Skeletal muscle cell (primary cell): ENCODE measurements at regions not wholly inside any gene's neighbourhood (a gene's known extent, or its start where the extent isn't known, plus 50 kb on each side); places are given as distances from the start of the nearest gene placed in this dataset.

Source experiments
- DNase-seq: peaks from one replicate; pipeline ENCODE4 v3.0.0-alpha.2; 2010; ENCODE audit warnings: low read depth
- H3K4me3 ChIP-seq: 2 replicates; pipeline ENCODE4 v1.5.1; 2011; ENCODE audit warnings: low read depth, mild to moderate bottlenecking, control low read depth, low read length, moderate library complexity

GRCh38 chr7:24502135-24502488 is 71.1 kb upstream of the PALS2 start:
- H3K4me3 ChIP-seq, result no peak overlapping the region
- no peak for DNase-seq

- no peak overlapping the region for H3K4me3 ChIP-seq
- peak; percentile 1 for DNase-seq
Measured at GRCh38 chr7:24503506-24503905, 69.7 kb upstream of the PALS2 start.

- H3K4me3 ChIP-seq, result no peak overlapping the region
- no peak for DNase-seq
Measured at GRCh38 chr7:24504040-24504439, 69.2 kb upstream of the PALS2 start.

- no peak for DNase-seq
- no peak overlapping the region for H3K4me3 ChIP-seq
Measured at GRCh38 chr7:24504836-24505235, 68.4 kb upstream of the PALS2 start.

- H3K4me3 ChIP-seq, result no peak overlapping the region
- no peak for DNase-seq
Measured at GRCh38 chr7:24505968-24506367, 67.3 kb upstream of the PALS2 start.

- no peak for DNase-seq
- H3K4me3 ChIP-seq, result no peak overlapping the region
Measured at GRCh38 chr7:24508316-24508715, 64.9 kb upstream of the PALS2 start.

GRCh38 chr7:24510759-24511158 is 62.5 kb upstream of the PALS2 start:
- DNase-seq, result no peak
- H3K4me3 ChIP-seq, result no peak overlapping the region

GRCh38 chr7:24517166-24517565 is 56.1 kb upstream of the PALS2 start:
- no peak overlapping the region for H3K4me3 ChIP-seq
- DNase-seq, result no peak

GRCh38 chr7:24521917-24522623 is 51.2 kb upstream of the PALS2 start:
- H3K4me3 ChIP-seq, result no peak overlapping the region
- DNase-seq, result no peak
